DND-41 (cell line): ENCODE measurements at regions not wholly inside any gene's neighbourhood (a gene's known extent, or its start where the extent isn't known, plus 50 kb on each side); places are given as distances from the start of the nearest gene placed in this dataset.

Experiments used
- ATAC-seq: fragments of 200-7000 bp; cut with Tn5 transposase; 3 replicates; pipeline ENCODE4 v1.9.1; 2021; ENCODE audit warnings: low read depth; ENCODE audit not compliant: insufficient read depth
- DNase-seq: peaks from one replicate; pipeline ENCODE4 v3.0.0-alpha.2; 2020
- H2AFZ ChIP-seq: 2 replicates; pipeline ENCODE4 v1.6.0; 2012; ENCODE audit warnings: low read depth, low read length
- H3K27ac ChIP-seq: 2 replicates; pipeline ENCODE4 v1.5.1; 2012; ENCODE audit warnings: low read length, inconsistent platforms
- H3K27me3 ChIP-seq: fragments of 200-600 bp; sonication (generic); 2 replicates; pipeline ENCODE4 v1.6.0; 2012; ENCODE audit warnings: low read length, mild to moderate bottlenecking, inconsistent platforms; ENCODE audit not compliant: insufficient read depth, poor library complexity
- H3K36me3 ChIP-seq: 2 replicates; pipeline ENCODE4 v1.5.1; 2012; ENCODE audit warnings: low read length, inconsistent platforms; ENCODE audit not compliant: insufficient read depth
- H3K4me1 ChIP-seq: 2 replicates; pipeline ENCODE4 v1.5.1; 2012; ENCODE audit warnings: mild to moderate bottlenecking, low read length; ENCODE audit not compliant: insufficient read depth
- H3K4me2 ChIP-seq: 2 replicates; pipeline ENCODE4 v1.6.0; 2012; ENCODE audit warnings: mild to moderate bottlenecking, moderate library complexity, low read length, inconsistent platforms; ENCODE audit not compliant: insufficient read depth
- H3K4me3 ChIP-seq, 2 experiments: fragments of 200-600 bp in 1 of 2; shearing (Covaris generic) in 1 of 2; 2 replicates each; pipeline ENCODE4 v1.5.1; 2012 to 2016; ENCODE audit warnings: inconsistent platforms in 2 of 2, low read length in 2 of 2, mild to moderate bottlenecking in 2 of 2, low read depth in 1 of 2, moderate library complexity in 1 of 2
- H3K79me2 ChIP-seq: 2 replicates; pipeline ENCODE4 v1.6.0; 2012; ENCODE audit warnings: low read length, inconsistent platforms; ENCODE audit not compliant: insufficient read depth
- H3K9ac ChIP-seq: 2 replicates; pipeline ENCODE4 v1.6.0; 2012; ENCODE audit warnings: low read depth, mild to moderate bottlenecking, inconsistent platforms, low read length, moderate library complexity
- H3K9me3 ChIP-seq: 2 replicates; pipeline ENCODE4 v1.5.1; 2012; ENCODE audit warnings: low read length, moderate library complexity, mild to moderate bottlenecking, inconsistent platforms; ENCODE audit not compliant: insufficient read depth, severe bottlenecking
- H4K20me1 ChIP-seq: 2 replicates; pipeline ENCODE4 v1.6.0; 2012; ENCODE audit warnings: low read length; ENCODE audit not compliant: insufficient read depth
- EZH2 ChIP-seq: IDR thresholded peaks from 3 replicates; pipeline ENCODE4 v1.6.1; 2012; ENCODE audit warnings: borderline replicate concordance, low read depth, mild to moderate bottlenecking, moderate library complexity, low read length, inconsistent platforms; ENCODE audit not compliant: severe bottlenecking
- TF ChIP-seq, protein P1 (sequence below): IDR thresholded peaks from 2 replicates; pipeline ENCODE4 v1.5.1; 2012; ENCODE audit warnings: borderline replicate concordance, low read length, moderate library complexity, mild to moderate bottlenecking; ENCODE audit not compliant: poor library complexity, severe bottlenecking; ENCODE audit errors: extremely low read depth

DNA sequence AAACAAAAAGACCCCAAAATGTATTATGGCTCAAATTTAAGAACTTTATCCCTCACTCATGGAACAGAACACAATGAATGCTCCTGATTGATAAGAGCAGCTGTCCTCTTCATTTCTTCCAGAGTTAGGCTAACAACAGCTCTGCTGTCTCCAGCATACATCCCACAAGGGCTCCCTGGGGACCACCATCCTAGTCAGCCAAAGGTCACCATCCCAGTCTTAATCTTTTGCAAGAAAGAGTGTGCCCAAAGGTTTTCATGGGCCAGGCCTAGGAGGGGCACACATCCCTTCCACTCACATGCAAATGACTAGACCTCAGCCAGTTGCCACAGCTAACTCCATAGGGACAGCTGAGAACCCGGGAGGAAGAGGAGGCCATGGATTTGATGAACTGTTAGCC lies 555.3 kb downstream of the BUD13 start:
- TF ChIP-seq, protein P1, sequence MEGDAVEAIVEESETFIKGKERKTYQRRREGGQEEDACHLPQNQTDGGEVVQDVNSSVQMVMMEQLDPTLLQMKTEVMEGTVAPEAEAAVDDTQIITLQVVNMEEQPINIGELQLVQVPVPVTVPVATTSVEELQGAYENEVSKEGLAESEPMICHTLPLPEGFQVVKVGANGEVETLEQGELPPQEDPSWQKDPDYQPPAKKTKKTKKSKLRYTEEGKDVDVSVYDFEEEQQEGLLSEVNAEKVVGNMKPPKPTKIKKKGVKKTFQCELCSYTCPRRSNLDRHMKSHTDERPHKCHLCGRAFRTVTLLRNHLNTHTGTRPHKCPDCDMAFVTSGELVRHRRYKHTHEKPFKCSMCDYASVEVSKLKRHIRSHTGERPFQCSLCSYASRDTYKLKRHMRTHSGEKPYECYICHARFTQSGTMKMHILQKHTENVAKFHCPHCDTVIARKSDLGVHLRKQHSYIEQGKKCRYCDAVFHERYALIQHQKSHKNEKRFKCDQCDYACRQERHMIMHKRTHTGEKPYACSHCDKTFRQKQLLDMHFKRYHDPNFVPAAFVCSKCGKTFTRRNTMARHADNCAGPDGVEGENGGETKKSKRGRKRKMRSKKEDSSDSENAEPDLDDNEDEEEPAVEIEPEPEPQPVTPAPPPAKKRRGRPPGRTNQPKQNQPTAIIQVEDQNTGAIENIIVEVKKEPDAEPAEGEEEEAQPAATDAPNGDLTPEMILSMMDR = no peak
- no peak for TF ChIP-seq EZH2
- Histone ChIP-seq H3K4me1 (no peaks in the 10 kb centered on the region), H3K27ac (no peak overlapping the region), H3K4me2 (no peak overlapping the region), H3K9ac (no peak overlapping the region), H3K79me2 (no peaks in the 10 kb centered on the region), H4K20me1 (peaks cover 3% of the 10 kb centered on the region; the same call in 1 of the 2 replicates), H3K27me3 (no peaks in the 10 kb centered on the region), H3K9me3 (no peaks in the 10 kb centered on the region), H3K4me3 (no peak overlapping the region), H3K36me3 (no peaks in the 10 kb centered on the region), H2AFZ (no peak overlapping the region)
- no peak for ATAC-seq
- DNase-seq = no peak

DNA sequence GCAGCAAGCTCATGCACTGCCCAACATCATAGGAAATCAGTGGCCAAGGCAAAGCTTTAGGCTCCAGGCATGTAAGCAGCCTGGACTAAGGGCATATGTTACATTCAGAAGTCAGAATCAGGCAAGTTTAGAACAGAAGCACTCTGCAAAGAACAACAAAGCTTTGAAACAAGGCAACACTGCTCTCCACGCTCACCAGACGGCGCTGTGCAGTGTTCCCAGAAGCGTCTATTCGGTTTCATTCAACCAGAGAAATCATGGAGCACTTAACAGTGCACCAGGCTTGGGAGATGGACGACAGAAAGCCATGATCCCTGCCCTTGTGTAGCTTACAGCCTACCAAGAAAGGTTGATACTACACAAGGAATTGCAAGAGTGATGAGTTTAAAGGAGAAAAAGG lies 555.8 kb downstream of the BUD13 start:
- Histone ChIP-seq H4K20me1 (peaks cover 3% of the 10 kb centered on the region; the same call in 1 of the 2 replicates), H3K36me3 (no peaks in the 10 kb centered on the region), H3K27me3 (no peaks in the 10 kb centered on the region), H3K4me2 (no peak overlapping the region), H3K4me1 (no peaks in the 10 kb centered on the region), H3K4me3 (no peak overlapping the region), H3K27ac (no peak overlapping the region), H3K9ac (no peak overlapping the region), H3K79me2 (no peaks in the 10 kb centered on the region), H2AFZ (no peak overlapping the region), H3K9me3 (no peaks in the 10 kb centered on the region)
- peak; percentile 36 for DNase-seq
- no peak for TF ChIP-seq EZH2
- TF ChIP-seq, protein P1 = peak; percentile 82
- peak; percentile 66 for ATAC-seq

DNA sequence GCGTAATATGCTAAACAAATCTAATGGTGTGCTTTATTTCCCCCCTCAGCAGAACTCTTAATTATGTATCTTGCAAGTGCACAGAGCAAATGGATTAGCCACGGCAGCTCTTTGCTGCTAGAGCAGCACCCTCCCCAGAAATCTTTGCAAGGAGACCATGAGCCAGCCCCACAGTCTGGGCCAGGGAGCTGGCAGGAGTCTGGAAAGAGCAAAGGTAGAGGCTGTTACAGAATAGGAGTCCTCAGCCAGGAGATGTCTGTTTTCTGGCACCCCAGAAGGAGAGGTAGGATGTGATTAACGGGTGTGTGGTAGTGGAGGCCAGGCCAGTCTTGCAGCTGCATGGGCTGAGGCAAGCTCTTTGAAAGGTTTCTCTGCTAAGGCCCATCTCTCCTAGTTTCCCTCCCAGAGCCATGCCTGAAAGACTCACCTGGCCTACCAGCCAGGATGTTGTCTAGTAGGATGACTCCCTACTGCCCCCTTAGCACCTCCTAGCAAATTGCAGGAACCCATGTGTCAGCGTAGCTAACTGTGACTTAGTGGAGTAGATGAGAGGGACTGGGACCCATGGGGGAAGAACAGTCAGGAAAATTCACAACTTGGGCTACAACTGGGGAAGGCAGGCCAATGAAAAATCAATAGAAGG lies 557.2 kb downstream of the BUD13 start:
- H3K4me2 ChIP-seq = no peak overlapping the region
- no peaks in the 10 kb centered on the region for H3K36me3 ChIP-seq
- H3K79me2 ChIP-seq = no peaks in the 10 kb centered on the region
- no peak overlapping the region for H3K9ac ChIP-seq
- H3K27me3 ChIP-seq = no peaks in the 10 kb centered on the region
- H4K20me1 ChIP-seq = peaks cover 3% of the 10 kb centered on the region; the same call in 1 of the 2 replicates
- DNase-seq (no peak), ATAC-seq (no peak; the same call in 2 of the 3 replicates)
- TF ChIP-seq, protein P1 = peak; percentile 48
- no peak for TF ChIP-seq EZH2
- no peaks in the 10 kb centered on the region for H3K9me3 ChIP-seq
- H3K27ac ChIP-seq = no peak overlapping the region
- no peak overlapping the region for H3K4me3 ChIP-seq
- no peak overlapping the region for H2AFZ ChIP-seq
- H3K4me1 ChIP-seq = no peaks in the 10 kb centered on the region

DNA sequence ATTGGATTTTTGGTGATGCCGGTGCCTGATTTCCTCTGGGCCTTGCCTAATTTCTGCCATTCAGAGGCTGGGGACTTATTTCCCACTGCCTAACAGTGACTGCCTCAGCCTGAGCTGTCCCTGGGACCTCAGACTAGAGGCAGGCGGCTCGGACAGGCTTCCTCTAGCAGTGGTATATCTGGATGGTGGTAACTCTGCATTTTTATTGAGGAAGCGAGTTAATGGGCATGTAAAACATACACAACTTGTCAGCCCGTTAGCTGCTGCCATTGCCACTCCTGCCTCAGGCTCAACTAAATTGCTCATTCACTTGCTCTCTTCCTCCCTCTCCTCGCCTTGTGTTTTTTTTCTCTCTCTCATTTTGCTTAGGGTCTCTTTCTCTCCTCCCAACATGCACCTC lies 561.6 kb downstream of the BUD13 start:
- no peak for DNase-seq
- Histone ChIP-seq H3K9me3 (no peaks in the 10 kb centered on the region), H3K27me3 (no peaks in the 10 kb centered on the region), H3K27ac (no peak overlapping the region), H3K36me3 (no peaks in the 10 kb centered on the region), H2AFZ (no peak overlapping the region), H3K9ac (no peak overlapping the region), H3K4me2 (no peak overlapping the region), H4K20me1 (peaks cover 4% of the 10 kb centered on the region; the same call in 1 of the 2 replicates), H3K79me2 (no peaks in the 10 kb centered on the region), H3K4me1 (no peaks in the 10 kb centered on the region), H3K4me3 (no peak overlapping the region)
- ATAC-seq = no peak
- TF ChIP-seq, protein P1 = no peak
- TF ChIP-seq EZH2 = no peak
